Ascending aorta (tissue), 2 donors: ENCODE measurements at regions not wholly inside any gene's neighbourhood (a gene's known extent, or its start where the extent isn't known, plus 50 kb on each side); places are given as distances from the start of the nearest gene placed in this dataset.

Source experiments
- DNase-seq, 2 donors: peaks; one replicate each; pipeline ENCODE4 v3.0.0-alpha.2; 2019; ENCODE audit warnings: low spot score in 2 of 2
- H3K27ac ChIP-seq, 2 donors: fragments of 200-600 bp; sonication (generic); one replicate each; pipeline ENCODE4 v1.5.1; 2016 to 2017; ENCODE audit warnings: mild to moderate bottlenecking in 1 of 2
- H3K27me3 ChIP-seq: fragments of 200-600 bp; sonication (generic); one replicate; pipeline ENCODE4 v1.5.1; 2017
- H3K36me3 ChIP-seq, 2 donors: fragments of 200-600 bp; sonication (generic); one replicate each; pipeline ENCODE4 v1.5.1; 2016
- H3K4me1 ChIP-seq, 2 donors: fragments of 200-600 bp; sonication (generic); one replicate each; pipeline ENCODE4 v1.5.1; 2016 to 2017; ENCODE audit warnings: mild to moderate bottlenecking in 1 of 2
- H3K4me3 ChIP-seq, 2 donors: fragments of 200-600 bp; sonication (generic); one replicate each; pipeline ENCODE4 v1.5.1; 2016 to 2017; ENCODE audit warnings: mild to moderate bottlenecking in 1 of 2
- H3K9me3 ChIP-seq, 2 donors: fragments of 200-600 bp; sonication (generic); one replicate each; pipeline ENCODE4 v1.5.1; 2016
- intact Hi-C: fragments of 100-400 bp; cut with DNase I; formaldehyde crosslinking; loops from one replicate; pipeline ENCODE4 v1.15.1; 2023
- TF ChIP-seq, protein P1 (sequence below), 3 experiments: fragments of 200-600 bp in 2 of 3; fragments of 450-650 bp in 1 of 3; sonication (generic) in 2 of 3; IDR thresholded peaks; one replicate each; pipeline ENCODE4 v1.5.1; 2016 to 2019; ENCODE audit warnings: antibody characterized with exemption in 3 of 3, mild to moderate bottlenecking in 1 of 3, moderate library complexity in 1 of 3

DNA sequence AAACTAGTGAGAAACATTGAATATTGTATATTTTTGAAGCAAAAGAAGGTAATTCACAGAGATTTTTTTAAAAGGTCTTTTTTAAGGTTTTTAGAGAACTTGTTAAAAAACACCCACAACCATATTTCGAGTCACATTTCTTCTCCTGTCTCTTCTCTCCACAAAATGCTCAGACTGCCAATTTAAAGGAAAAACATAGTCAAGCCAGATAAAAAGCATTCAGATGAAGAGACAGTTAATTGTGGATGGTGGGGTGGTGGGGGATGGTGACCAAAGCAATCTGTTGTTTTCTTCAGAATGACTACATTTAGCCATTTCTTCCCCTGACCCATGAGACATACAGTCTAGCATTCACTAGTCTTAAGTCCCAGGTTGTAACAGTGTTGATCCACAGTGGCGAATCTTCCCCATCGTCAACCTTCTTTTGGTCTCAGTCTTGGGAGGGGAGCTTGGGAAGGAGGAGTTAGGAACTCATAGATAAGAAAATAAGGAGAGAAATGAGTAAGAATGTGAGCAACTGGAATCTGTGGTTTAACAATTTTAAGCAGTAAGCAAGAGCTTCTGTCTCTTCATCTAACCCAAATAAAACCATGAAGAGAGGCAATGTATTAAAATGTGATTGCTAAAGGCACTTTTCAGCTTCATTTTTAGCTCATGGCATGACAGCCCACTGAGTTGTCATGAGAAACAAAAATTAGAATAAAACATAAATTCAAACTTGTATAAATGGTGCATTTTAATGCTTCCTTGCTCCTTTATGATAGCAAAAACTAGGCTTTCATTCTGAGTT lies 413.7 kb upstream of the FSHR start:
- TF ChIP-seq, protein P1, sequence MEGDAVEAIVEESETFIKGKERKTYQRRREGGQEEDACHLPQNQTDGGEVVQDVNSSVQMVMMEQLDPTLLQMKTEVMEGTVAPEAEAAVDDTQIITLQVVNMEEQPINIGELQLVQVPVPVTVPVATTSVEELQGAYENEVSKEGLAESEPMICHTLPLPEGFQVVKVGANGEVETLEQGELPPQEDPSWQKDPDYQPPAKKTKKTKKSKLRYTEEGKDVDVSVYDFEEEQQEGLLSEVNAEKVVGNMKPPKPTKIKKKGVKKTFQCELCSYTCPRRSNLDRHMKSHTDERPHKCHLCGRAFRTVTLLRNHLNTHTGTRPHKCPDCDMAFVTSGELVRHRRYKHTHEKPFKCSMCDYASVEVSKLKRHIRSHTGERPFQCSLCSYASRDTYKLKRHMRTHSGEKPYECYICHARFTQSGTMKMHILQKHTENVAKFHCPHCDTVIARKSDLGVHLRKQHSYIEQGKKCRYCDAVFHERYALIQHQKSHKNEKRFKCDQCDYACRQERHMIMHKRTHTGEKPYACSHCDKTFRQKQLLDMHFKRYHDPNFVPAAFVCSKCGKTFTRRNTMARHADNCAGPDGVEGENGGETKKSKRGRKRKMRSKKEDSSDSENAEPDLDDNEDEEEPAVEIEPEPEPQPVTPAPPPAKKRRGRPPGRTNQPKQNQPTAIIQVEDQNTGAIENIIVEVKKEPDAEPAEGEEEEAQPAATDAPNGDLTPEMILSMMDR (IDR thresholded peaks at IDR 0.05), result no peak

DNA sequence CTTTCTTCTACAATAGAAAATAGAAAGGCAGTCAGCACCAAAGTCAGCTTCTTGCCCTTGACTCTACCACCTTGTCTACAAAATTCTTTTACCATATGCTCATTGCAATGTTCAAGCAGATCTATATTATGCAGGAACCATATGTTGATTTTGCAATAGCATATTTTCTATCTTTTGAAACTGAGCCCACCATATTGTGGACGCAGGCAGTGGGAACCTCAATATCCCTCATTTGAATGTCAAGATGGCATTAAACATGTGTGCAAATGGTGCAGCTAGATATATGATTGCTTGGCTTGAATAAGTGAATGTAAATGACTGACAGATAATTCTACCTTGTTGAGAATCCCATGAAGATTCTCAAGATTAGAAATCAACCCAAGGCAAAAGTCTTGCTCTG lies 412.7 kb upstream of the FSHR start:
- Histone ChIP-seq H3K36me3 (no peaks in the 10 kb centered on the region), H3K4me3 (no peak overlapping the region), H3K27ac (no peak overlapping the region), H3K9me3 (no peaks in the 10 kb centered on the region), H3K27me3 (no peaks in the 10 kb centered on the region), H3K4me1 (no peaks in the 10 kb centered on the region)
- intact Hi-C loops, result no loop called here
- no peak for DNase-seq
- TF ChIP-seq, protein P1 (IDR thresholded peaks at IDR 0.05), result no peak

More for the DNA sequence above, 413.7 kb upstream of the FSHR start:
- intact Hi-C loops, result no loop called here
- no peaks in the 10 kb centered on the region for H3K4me1 ChIP-seq
- no peak overlapping the region for H3K27ac ChIP-seq
- no peaks in the 10 kb centered on the region for H3K27me3 ChIP-seq
- DNase-seq, result no peak
- no peaks in the 10 kb centered on the region for H3K36me3 ChIP-seq
- no peak overlapping the region for H3K4me3 ChIP-seq
- no peaks in the 10 kb centered on the region for H3K9me3 ChIP-seq

DNA sequence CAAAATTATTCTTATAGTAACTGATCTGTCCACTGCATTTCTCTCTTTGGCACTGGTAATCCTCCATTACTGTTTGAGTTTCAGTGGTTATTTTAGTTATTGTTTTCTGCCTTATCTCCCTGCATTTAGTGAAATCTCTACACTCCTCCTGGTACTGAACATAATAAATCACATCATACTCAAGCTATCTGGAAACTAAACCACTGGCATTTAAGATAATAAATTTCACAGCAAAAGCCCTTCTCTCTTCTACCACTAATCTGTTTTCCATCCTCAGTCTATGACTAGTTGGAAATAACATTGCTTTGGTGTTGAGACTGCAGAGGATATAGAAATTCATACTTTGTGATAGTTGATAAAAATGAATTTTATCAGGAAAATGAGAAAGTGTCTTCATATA lies 399.3 kb upstream of the FSHR start:
- no peak for DNase-seq
- no peaks in the 10 kb centered on the region for H3K27me3 ChIP-seq
- TF ChIP-seq, protein P1 (IDR thresholded peaks at IDR 0.05), result no peak

DNA sequence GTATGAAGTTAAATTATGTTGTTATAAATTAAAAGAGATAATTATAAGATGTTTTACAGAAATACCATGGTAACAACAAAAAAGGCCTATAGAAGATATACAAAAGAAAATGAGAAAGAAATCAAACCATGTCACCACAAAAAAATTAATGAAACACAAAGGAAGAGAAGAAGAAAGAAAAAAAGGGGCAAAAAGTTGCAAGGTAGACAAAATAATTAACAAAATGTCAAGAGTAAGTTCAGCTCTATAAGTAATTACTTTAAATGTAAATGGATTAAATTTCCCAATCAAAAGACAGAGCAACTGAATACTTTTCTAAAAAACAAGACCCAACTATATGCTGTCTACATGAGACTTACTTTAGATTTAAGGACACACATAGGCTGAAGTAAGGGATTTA lies 378.4 kb upstream of the FSHR start:
- Histone ChIP-seq H3K4me3 (no peak overlapping the region), H3K9me3 (no peaks in the 10 kb centered on the region), H3K36me3 (no peaks in the 10 kb centered on the region), H3K27me3 (no peaks in the 10 kb centered on the region), H3K4me1 (no peaks in the 10 kb centered on the region), H3K27ac (no peak overlapping the region)
- no peak for DNase-seq
- intact Hi-C loops, result no loop called here
- TF ChIP-seq, protein P1 (IDR thresholded peaks at IDR 0.05), result no peak

More for the DNA sequence above, 399.3 kb upstream of the FSHR start:
- H3K36me3 ChIP-seq, result no peaks in the 10 kb centered on the region
- H3K4me1 ChIP-seq, result no peaks in the 10 kb centered on the region
- no peak overlapping the region for H3K4me3 ChIP-seq
- no peak overlapping the region for H3K27ac ChIP-seq
- H3K9me3 ChIP-seq, result no peaks in the 10 kb centered on the region
- intact Hi-C loops, result no loop called here

DNA sequence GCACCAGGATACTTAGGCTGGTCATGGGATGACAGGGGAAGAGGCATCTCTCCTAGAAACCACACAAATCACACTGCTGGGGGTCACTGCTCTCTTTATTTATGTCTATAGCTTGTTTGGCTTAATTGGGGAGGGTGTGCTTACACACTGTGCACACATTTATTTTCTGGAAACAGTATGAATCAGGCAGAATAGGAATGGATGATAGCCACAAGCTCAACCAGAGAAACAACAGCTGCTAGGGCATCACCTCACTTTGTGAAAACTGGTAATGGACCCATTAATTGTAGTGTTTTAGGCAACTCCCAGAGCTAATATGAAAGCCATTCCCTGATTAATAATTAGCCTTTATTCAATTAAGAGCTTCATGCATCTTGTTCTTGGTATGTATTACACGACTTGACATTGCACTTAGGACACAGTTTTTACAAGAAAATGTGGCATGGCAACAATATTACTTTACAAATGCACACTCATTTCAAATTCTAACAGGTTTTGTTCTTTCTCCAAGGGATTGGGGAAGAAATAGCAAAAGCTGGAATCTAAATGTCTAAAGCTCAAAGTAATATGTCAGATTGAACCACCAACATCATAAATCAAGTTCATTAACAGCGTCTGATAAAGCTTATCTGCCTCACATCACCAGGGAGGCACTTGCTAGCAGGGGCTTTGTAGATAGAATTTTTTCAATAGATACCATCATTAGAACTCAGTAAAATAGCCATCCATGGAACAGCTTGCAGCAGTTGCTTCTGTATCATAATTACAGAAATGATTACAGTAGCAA lies 361.9 kb upstream of the FSHR start:
- Histone ChIP-seq H3K9me3 (no peaks in the 10 kb centered on the region), H3K4me1 (no peaks in the 10 kb centered on the region), H3K27ac (no peak overlapping the region), H3K4me3 (no peak overlapping the region), H3K27me3 (no peaks in the 10 kb centered on the region), H3K36me3 (no peaks in the 10 kb centered on the region)
- intact Hi-C loops, result no loop called here
- TF ChIP-seq, protein P1 (IDR thresholded peaks at IDR 0.05), result no peak
- DNase-seq, result no peak
